HCEC 1CT (cell line): ENCODE measurements at regions not wholly inside any gene's neighbourhood (a gene's known extent, or its start where the extent isn't known, plus 50 kb on each side); places are given as distances from the start of the nearest gene placed in this dataset.
"Not testable (repeated sequence)": the region's sequence is repeated elsewhere in the genome, so short reads cannot be mapped to it uniquely, and the experiment has no call there.

Experiments used
- DNase-seq: peaks from one replicate; pipeline ENCODE4 v3.0.0-alpha.2; 2017

- DNase-seq = peak; percentile 4
Measured at GRCh38 chr11:29616611-29617010, 400.2 kb downstream of the KCNA4 start.

- DNase-seq = peak; percentile 2
Measured at GRCh38 chr11:29612423-29612822, 404.4 kb downstream of the KCNA4 start.

GRCh38 chr11:29606330-29607031 lies 410.3 kb downstream of the KCNA4 start:
- no peak for DNase-seq

- not testable (repeated sequence) for DNase-seq
Measured at GRCh38 chr11:29600151-29600575, 416.7 kb downstream of the KCNA4 start.

DNA sequence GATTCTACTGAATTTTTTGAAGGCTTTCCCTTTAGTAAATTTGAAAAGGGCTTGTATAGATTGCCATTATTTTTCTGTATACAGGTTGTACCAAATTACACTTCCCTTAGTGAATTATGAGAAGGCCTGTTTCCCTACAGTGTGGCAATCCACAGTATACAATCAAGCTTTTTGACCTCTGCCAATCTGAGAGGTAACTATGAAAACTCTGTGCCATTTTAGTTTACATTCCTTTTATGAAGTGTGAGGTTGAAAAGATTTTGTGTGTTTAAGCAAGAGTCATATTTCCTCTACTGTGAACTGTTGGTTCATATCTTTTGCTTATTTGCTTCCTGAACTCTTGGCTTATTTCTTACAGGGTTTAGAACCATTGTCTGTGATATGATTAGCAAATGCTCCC lies 432.5 kb downstream of the KCNA4 start:
- DNase-seq = no peak

DNA sequence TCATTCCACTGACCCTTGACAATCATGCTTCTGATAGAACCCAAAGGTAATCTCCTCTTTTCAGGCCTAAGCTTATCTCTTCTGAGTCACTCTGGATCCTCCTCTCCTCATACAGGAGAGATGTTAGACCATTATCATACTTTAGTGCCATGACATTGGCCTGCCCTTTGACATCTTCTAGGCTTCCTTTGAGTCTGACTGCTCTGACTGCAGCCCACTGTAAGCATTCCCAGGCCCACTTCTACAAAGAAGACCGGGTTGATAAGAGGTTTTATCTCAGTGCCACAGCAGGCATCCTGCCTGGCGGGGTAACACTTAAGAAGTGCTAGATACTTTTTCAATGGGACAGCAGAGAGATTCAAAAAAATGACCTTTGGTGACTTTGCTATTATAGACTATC lies 438.0 kb downstream of the KCNA4 start:
- DNase-seq = no peak

GRCh38 chr11:29564486-29564885 lies 452.3 kb downstream of the KCNA4 start:
- DNase-seq = no peak

DNA sequence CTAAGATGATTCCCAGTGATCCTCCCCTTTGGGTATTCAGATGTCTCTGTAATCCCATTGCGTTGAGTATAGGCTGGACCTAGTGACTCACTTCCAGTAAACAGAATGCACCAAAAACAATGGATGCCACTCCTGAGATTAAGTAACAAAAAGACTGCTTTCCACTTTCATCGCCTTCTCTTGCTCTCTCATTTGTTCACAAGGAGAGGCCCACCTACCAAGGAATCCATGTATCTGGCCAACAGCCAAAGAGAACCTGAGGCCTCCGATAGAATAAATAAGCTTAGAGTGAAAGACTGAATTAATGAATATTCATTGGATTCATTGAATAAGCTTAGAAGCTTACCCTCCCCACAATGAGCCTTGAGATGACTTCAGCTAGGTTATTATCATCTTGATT lies 454.6 kb downstream of the KCNA4 start:
- DNase-seq = no peak

- DNase-seq = no peak
Measured at GRCh38 chr11:29553990-29554389, 462.8 kb downstream of the KCNA4 start.

DNA sequence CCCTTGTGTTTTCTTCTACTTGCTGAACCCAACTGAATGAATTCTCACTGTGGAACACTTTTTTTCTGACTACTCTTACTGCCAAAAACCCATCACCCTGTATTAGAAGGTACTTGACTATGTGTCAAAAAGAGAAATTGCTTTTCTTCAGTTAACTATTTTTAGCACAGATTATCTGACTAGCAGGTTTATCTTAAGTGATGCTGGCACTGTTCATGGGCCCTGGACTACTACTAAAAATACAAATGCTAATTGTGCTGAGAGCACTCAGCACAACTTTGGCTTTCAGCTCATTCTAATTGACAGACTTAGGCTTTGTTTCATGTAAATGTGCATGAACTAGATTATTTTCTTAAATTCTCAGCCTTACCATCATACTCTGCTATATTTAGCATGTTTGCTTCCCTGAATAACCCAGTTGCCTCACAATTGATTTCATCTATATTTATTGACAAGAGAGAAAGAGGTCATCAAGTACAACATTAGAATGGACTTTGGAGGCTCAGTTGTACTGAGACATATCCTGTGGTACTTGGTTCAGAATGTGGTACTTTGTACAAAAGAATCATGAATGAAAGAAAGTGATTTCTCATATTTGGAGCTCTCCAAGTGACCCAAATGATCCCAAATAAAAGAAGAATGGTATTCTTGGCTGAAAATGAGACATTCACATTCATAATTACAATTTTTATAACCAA lies 478.3 kb downstream of the KCNA4 start:
- no peak for DNase-seq

DNA sequence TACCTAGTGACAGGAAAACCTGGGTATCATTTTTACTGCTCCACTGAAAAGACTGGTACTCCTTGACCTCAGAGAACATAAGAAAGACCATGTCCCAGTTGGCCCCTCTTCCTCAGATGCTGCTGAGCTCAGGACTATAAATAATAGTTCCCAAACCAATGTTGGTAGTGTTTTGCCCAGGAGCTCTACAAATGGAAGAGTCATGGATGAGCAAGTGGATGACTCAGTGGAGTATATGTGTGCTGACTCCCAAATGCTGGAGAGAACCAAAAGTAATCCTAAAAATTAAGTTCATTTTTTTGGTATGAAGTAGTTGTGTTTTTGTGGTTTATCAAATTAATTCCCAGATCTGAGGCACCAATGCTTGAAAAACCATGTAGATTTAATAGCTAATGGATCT lies 482.0 kb downstream of the KCNA4 start:
- DNase-seq = peak; percentile 36

GRCh38 chr11:29530961-29531360 lies 485.9 kb downstream of the KCNA4 start:
- DNase-seq = no peak

GRCh38 chr11:29527391-29527936 lies 489.4 kb downstream of the KCNA4 start:
- DNase-seq = peak; percentile 82

- no peak for DNase-seq
Measured at GRCh38 chr11:29518389-29519174, 498.2 kb downstream of the KCNA4 start.

DNA sequence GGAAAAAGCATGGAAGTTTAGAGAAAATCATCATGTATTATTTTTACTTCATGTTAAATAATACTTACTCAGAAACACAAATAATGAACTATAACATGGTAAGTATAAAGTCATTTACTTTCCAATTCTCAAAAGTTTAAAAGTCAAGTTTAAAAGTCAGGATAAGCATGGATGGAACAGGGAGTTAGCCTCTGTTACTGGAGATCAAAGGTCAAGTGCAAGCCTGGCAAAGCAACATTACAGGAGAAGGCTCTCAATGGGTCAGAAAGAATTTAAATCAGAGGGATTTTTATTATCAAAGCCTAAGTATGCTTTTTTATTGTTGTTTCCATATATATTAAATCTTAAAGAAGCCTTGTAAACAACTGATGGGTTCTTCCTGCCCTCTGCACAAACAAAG lies 505.4 kb downstream of the KCNA4 start:
- no peak for DNase-seq

DNA sequence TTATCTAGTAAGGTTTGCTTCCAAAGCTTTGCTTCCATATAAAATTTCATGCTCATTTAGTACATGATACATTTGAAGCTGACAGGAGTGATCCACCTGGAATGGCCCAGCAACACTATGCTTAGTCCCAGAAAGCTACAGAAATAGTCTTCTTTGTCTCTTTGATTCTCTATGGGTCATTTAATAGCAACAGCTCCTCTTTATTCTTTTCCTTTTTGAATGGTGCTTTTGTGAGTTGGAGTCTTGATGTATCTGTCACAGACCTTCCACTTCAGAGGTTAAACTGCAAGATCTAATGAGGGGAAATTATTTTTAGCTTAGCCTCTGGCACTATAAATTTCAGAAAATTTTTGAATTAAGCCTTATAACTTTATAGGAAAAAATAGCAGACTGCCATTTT lies 509.5 kb downstream of the KCNA4 start:
- no peak for DNase-seq

DNA sequence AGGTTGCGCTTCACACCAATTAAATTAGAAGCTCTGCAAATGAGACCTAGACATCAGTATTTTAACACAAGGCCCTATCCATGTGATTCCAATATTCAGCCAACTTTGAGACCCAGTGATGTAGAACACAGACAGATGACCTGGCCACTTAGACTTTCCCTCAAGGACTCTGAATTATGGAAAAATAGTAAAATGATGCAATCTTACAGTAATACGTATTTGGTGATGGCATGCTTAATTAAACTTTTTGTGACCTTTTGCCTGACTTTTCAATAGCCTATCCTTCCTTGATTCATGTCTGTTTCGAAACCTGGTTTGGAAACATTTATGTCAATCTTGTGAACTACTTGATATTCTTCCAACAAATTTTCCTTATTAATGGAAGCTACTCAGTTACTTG lies 521.2 kb downstream of the KCNA4 start:
- no peak for DNase-seq

- DNase-seq = no peak
Measured at GRCh38 chr11:29490938-29491337, 525.9 kb downstream of the KCNA4 start.

- DNase-seq = no peak
Measured at GRCh38 chr11:29486301-29486700, 530.5 kb downstream of the KCNA4 start.

DNA sequence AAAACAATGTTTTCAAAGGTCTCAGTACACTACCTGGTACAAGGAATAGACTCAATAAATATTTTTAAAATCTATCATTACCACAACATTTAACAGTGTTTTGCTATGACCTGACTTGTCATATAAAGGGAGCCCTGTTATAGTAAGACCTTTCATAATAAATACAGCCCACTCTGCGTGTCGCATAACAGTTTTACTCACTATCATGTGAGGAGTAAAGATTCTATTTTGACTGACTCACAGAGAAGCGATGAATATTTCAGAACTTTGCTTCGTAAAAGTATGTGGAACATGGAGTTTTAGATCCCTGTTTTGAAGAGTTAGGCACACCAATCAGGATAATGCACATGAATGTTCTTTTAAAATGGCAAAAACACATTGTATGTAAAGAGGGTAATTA lies 531.2 kb downstream of the KCNA4 start:
- peak; percentile 39 for DNase-seq

GRCh38 chr11:29484548-29484947 lies 532.3 kb downstream of the KCNA4 start:
- no peak for DNase-seq

DNA sequence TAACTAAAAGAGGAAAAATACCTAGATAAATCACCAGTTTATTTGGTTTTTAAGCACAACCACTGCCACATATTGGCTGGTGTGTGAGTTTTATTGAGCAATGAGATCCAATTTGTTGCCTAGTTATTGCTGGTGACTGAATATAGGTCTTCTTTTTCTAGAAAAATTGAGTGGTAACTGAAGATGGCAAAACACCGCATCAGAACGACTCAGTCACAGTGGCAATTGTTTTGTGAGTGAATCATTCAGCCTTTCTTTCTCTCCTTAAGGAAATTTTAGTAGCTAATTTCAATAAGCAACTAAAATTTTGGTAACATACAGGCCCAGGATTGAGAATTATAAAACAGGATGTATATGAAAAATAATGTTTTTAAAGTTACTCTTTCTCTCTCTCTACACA lies 533.0 kb downstream of the KCNA4 start:
- DNase-seq = no peak

DNA sequence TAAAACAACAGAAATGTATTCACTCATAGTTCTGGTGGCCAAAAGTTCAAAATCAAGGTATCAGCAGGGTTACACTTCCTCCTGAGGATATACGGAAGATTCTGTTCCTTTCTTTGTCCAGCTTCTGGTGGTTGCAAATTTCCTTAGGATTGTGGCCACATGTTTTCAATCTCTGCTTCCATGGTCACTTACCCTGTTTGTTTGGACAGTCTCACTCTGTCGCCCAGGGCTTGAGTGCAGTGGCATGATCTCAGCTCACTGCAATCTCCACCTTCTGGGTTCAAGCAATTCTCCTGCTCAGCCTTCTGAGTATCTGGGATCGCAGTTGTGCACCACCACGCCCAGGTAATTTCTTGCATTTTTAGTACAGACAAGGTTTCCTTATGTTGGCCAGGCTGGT lies 534.3 kb downstream of the KCNA4 start:
- no peak for DNase-seq

GRCh38 chr11:29481738-29482137 lies 535.1 kb downstream of the KCNA4 start:
- DNase-seq = no peak
